Left ventricle myocardium inferior (tissue), 1 donor: ENCODE measurements at regions not wholly inside any gene's neighbourhood (a gene's known extent, or its start where the extent isn't known, plus 50 kb on each side); places are given as distances from the start of the nearest gene placed in this dataset.

Source experiments
- DNase-seq: peaks from one replicate; pipeline ENCODE4 v3.0.0-alpha.2; 2020
- H3K27ac ChIP-seq: fragments of 200-600 bp; replicated peaks from 2 replicates; pipeline ENCODE4 v1.8.0; 2021
- H3K27me3 ChIP-seq: fragments of 200-600 bp; 2 replicates; pipeline ENCODE4 v1.8.0; 2021; ENCODE audit warnings: low read depth
- H3K36me3 ChIP-seq: fragments of 200-600 bp; 2 replicates; pipeline ENCODE4 v1.8.0; 2021
- H3K4me1 ChIP-seq: fragments of 200-600 bp; 2 replicates; pipeline ENCODE4 v1.8.0; 2021
- H3K4me3 ChIP-seq: fragments of 200-600 bp; 2 replicates; pipeline ENCODE4 v1.8.0; 2021; ENCODE audit warnings: mild to moderate bottlenecking, moderate library complexity
- H3K9me3 ChIP-seq: fragments of 200-600 bp; replicated peaks from 2 replicates; pipeline ENCODE4 v1.8.0; 2021
- CTCF ChIP-seq: fragments of 200-600 bp; IDR thresholded peaks from 2 replicates; pipeline ENCODE4 v1.8.0; 2021; ENCODE audit warnings: antibody characterized with exemption, mild to moderate bottlenecking, borderline replicate concordance
- intact Hi-C: fragments of 100-400 bp; cut with micrococcal nuclease; formaldehyde crosslinking; loops from one replicate; pipeline ENCODE4 v1.11.0; 2022
- donor health status: DM: no; HTN: yes; CAD: no; lungs with severe emphysema.

GRCh38 chr9:90296539-90296938 is 346.1 kb downstream of the DIRAS2 start:
- no peak for TF ChIP-seq CTCF
- no peak for DNase-seq
- Histone ChIP-seq H3K9me3 (peaks cover 3% of the 10 kb centered on the region), H3K36me3 (no peaks in the 10 kb centered on the region), H3K4me3 (no peak overlapping the region), H3K27ac (no peak overlapping the region), H3K27me3 (peaks cover 46% of the 10 kb centered on the region), H3K4me1 (no peaks in the 10 kb centered on the region)
- intact Hi-C loops: no loop called here

- no peak for TF ChIP-seq CTCF
- H3K27ac ChIP-seq: no peak overlapping the region
- H3K9me3 ChIP-seq: no peaks in the 10 kb centered on the region
- H3K27me3 ChIP-seq: peaks cover 72% of the 10 kb centered on the region
- H3K36me3 ChIP-seq: no peaks in the 10 kb centered on the region
- DNase-seq: no peak
- H3K4me3 ChIP-seq: no peak overlapping the region
- no peaks in the 10 kb centered on the region for H3K4me1 ChIP-seq
- intact Hi-C loops: no loop called here
Observed at GRCh38 chr9:90299968-90300367, 342.7 kb downstream of the DIRAS2 start.

- H3K27me3 ChIP-seq: peaks cover 78% of the 10 kb centered on the region
- intact Hi-C loops: no loop called here
- H3K36me3 ChIP-seq: no peaks in the 10 kb centered on the region
- H3K4me1 ChIP-seq: no peaks in the 10 kb centered on the region
- no peak overlapping the region for H3K4me3 ChIP-seq
- H3K9me3 ChIP-seq: no peaks in the 10 kb centered on the region
- no peak for TF ChIP-seq CTCF
- no peak for DNase-seq
- no peak overlapping the region for H3K27ac ChIP-seq
Observed at GRCh38 chr9:90300611-90301276, 341.9 kb downstream of the DIRAS2 start.

DNA sequence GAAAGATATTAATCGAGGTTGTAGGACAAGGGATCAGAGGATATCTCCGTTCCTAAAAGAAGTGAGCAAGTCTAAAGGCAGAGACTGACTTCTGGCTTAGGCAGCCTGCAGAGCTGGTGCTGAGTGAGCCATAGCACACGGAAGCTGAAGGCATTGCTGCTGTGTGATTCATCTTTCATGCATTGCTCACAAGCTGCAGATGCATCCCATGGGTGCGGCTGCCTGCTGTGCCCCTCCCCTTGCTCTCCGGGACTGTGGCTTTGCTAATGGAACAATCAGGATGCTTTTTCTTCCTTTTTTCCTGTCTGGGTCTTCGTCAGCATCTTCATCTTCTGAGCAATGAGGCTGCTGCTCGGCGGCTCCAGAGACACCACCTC is 341.4 kb downstream of the DIRAS2 start:
- H3K27ac ChIP-seq: no peak overlapping the region
- intact Hi-C loops: no loop called here
- DNase-seq: peak; percentile 17
- no peaks in the 10 kb centered on the region for H3K9me3 ChIP-seq
- H3K36me3 ChIP-seq: no peaks in the 10 kb centered on the region
- no peak for TF ChIP-seq CTCF
- peaks cover 78% of the 10 kb centered on the region for H3K27me3 ChIP-seq
- H3K4me1 ChIP-seq: no peaks in the 10 kb centered on the region
- no peak overlapping the region for H3K4me3 ChIP-seq

GRCh38 chr9:90303655-90304054 is 339.0 kb downstream of the DIRAS2 start:
- Histone ChIP-seq H3K4me1 (no peaks in the 10 kb centered on the region), H3K9me3 (no peaks in the 10 kb centered on the region), H3K36me3 (no peaks in the 10 kb centered on the region), H3K4me3 (no peak overlapping the region), H3K27me3 (peaks cover 73% of the 10 kb centered on the region), H3K27ac (no peak overlapping the region)
- no peak for TF ChIP-seq CTCF
- no peak for DNase-seq
- intact Hi-C loops: no loop called here
